ENCODE measurements at regions not wholly inside any gene's neighbourhood (a gene's known extent, or its start where the extent isn't known, plus 50 kb on each side); places are given as distances from the start of the nearest gene placed in this dataset.
"Not testable (repeated sequence)": the region's sequence is repeated elsewhere in the genome, so short reads cannot be mapped to it uniquely, and the experiment has no call there.

GRCh38 chr5:29451004-29451403 lies 1742.5 kb upstream of the CDH6 start:
- TF ChIP-seq CTCF, POLR2A (IDR thresholded peaks at IDR 0.05): not testable (repeated sequence)
